Astrocyte (in vitro differentiated cells and primary cell): ENCODE measurements at regions not wholly inside any gene's neighbourhood (a gene's known extent, or its start where the extent isn't known, plus 50 kb on each side); places are given as distances from the start of the nearest gene placed in this dataset.

ENCODE experiments used
- DNase-seq: peaks from one replicate; pipeline ENCODE4 v3.0.0-alpha.2; 2010; ENCODE audit warnings: low read depth
- FAIRE-seq: peaks from 2 replicates; lab custom pipeline; 2011; peaks lifted over from hg19 to GRCh38; lab: Jason Lieb, UNC
- H2AFZ ChIP-seq: 2 replicates; pipeline ENCODE4 v1.6.0; 2012; ENCODE audit warnings: low read depth, low read length, inconsistent platforms
- H3K27ac ChIP-seq: 2 replicates; pipeline ENCODE4 v1.5.1; 2011; ENCODE audit warnings: low read depth, low read length, inconsistent platforms
- H3K27me3 ChIP-seq: 2 replicates; pipeline ENCODE4 v1.6.0; 2011; ENCODE audit warnings: low read length, inconsistent platforms; ENCODE audit not compliant: insufficient read depth
- H3K36me3 ChIP-seq: 2 replicates; pipeline ENCODE4 v1.5.1; 2011; ENCODE audit warnings: low read length, inconsistent platforms; ENCODE audit not compliant: insufficient read depth
- H3K4me1 ChIP-seq: 2 replicates; pipeline ENCODE4 v1.5.1; 2011; ENCODE audit warnings: low read length, inconsistent platforms; ENCODE audit not compliant: insufficient read depth
- H3K4me2 ChIP-seq: 2 replicates; pipeline ENCODE4 v1.6.0; 2012; ENCODE audit warnings: low read length, inconsistent platforms
- H3K4me3 ChIP-seq: 2 replicates; pipeline ENCODE4 v1.5.1; 2011; ENCODE audit warnings: low read depth, mild to moderate bottlenecking, low read length, inconsistent platforms; ENCODE audit not compliant: insufficient read depth
- H3K79me2 ChIP-seq: 2 replicates; pipeline ENCODE4 v1.6.0; 2012; ENCODE audit warnings: mild to moderate bottlenecking, low read length, inconsistent platforms; ENCODE audit not compliant: insufficient read depth
- H3K9ac ChIP-seq: 2 replicates; pipeline ENCODE4 v1.6.0; 2012; ENCODE audit warnings: mild to moderate bottlenecking, low read length, inconsistent platforms
- H3K9me3 ChIP-seq: 2 replicates; pipeline ENCODE4 v1.5.1; 2012; ENCODE audit warnings: low read depth, mild to moderate bottlenecking, low read length, inconsistent platforms; ENCODE audit not compliant: insufficient read depth
- H4K20me1 ChIP-seq: 2 replicates; pipeline ENCODE4 v1.6.0; 2012; ENCODE audit warnings: low read length, inconsistent platforms; ENCODE audit not compliant: insufficient read depth
- H3K27ac Mint-ChIP-seq: one replicate; pipeline ENCODE4 v1.8.0; 2021; ENCODE audit warnings: mild to moderate bottlenecking, mixed read lengths; ENCODE audit not compliant: unreplicated experiment
- H3K27me3 Mint-ChIP-seq: one replicate; pipeline ENCODE4 v1.8.0; 2021; ENCODE audit warnings: low read depth, mixed read lengths; ENCODE audit not compliant: unreplicated experiment
- H3K36me3 Mint-ChIP-seq: one replicate; pipeline ENCODE4 v1.8.0; 2021; ENCODE audit warnings: low read depth, mixed read lengths; ENCODE audit not compliant: unreplicated experiment
- H3K4me1 Mint-ChIP-seq: one replicate; pipeline ENCODE4 v1.8.0; 2021; ENCODE audit warnings: low read depth, mixed read lengths; ENCODE audit not compliant: unreplicated experiment
- H3K4me3 Mint-ChIP-seq: one replicate; pipeline ENCODE4 v1.8.0; 2021; ENCODE audit warnings: mild to moderate bottlenecking, moderate library complexity, mixed read lengths; ENCODE audit not compliant: unreplicated experiment
- H3K9me3 Mint-ChIP-seq: one replicate; pipeline ENCODE4 v1.8.0; 2021; ENCODE audit warnings: mild to moderate bottlenecking, mixed read lengths; ENCODE audit not compliant: unreplicated experiment
- CTCF ChIP-seq: IDR thresholded peaks from 2 replicates; pipeline ENCODE4 v1.5.1; 2011; ENCODE audit warnings: low read depth, mild to moderate bottlenecking, inconsistent platforms, low read length, moderate library complexity; ENCODE audit not compliant: insufficient read depth
- EZH2 ChIP-seq: IDR thresholded peaks from 2 replicates; pipeline ENCODE4 v1.6.1; 2012; ENCODE audit warnings: mild to moderate bottlenecking, low read length, inconsistent platforms; ENCODE audit not compliant: insufficient read depth

- H3K4me2 ChIP-seq = no peak overlapping the region
- H3K9ac ChIP-seq = no peak overlapping the region
- DNase-seq = no peak
- H3K79me2 ChIP-seq = no peaks in the 10 kb centered on the region
- no peaks in the 10 kb centered on the region for H3K27me3 ChIP-seq
- H3K27me3 Mint-ChIP-seq = no peaks in the 10 kb centered on the region
- no peaks in the 10 kb centered on the region for H3K36me3 ChIP-seq
- H3K4me3 ChIP-seq = no peak overlapping the region
- no peak overlapping the region for H2AFZ ChIP-seq
- no peak for FAIRE-seq
- H4K20me1 ChIP-seq = no peaks in the 10 kb centered on the region
- TF ChIP-seq EZH2 (no peak), CTCF (no peak)
- H3K9me3 ChIP-seq = no peaks in the 10 kb centered on the region
- H3K36me3 Mint-ChIP-seq = no peaks in the 10 kb centered on the region
- H3K4me1 ChIP-seq = no peaks in the 10 kb centered on the region
- H3K4me3 Mint-ChIP-seq = no peak overlapping the region
- H3K9me3 Mint-ChIP-seq = no peaks in the 10 kb centered on the region
- no peaks in the 10 kb centered on the region for H3K4me1 Mint-ChIP-seq
- no peak overlapping the region for H3K27ac Mint-ChIP-seq
- H3K27ac ChIP-seq = no peak overlapping the region
Observed at GRCh38 chrY:17053041-17053440, 827.0 kb downstream of the CDY2B start.

GRCh38 chrY:17050374-17050773, 829.6 kb downstream of the CDY2B start:
- Mint-ChIP-seq H3K36me3 (no peaks in the 10 kb centered on the region), H3K9me3 (no peaks in the 10 kb centered on the region), H3K4me3 (no peak overlapping the region), H3K27me3 (no peaks in the 10 kb centered on the region), H3K27ac (no peak overlapping the region), H3K4me1 (no peaks in the 10 kb centered on the region)
- Histone ChIP-seq H3K79me2 (no peaks in the 10 kb centered on the region), H3K9ac (no peak overlapping the region), H3K4me2 (no peak overlapping the region), H3K27ac (no peak overlapping the region), H3K9me3 (no peaks in the 10 kb centered on the region), H3K27me3 (no peaks in the 10 kb centered on the region), H4K20me1 (no peaks in the 10 kb centered on the region), H2AFZ (no peak overlapping the region), H3K4me3 (no peak overlapping the region), H3K4me1 (no peaks in the 10 kb centered on the region), H3K36me3 (no peaks in the 10 kb centered on the region)
- FAIRE-seq (no peak), DNase-seq (no peak)
- TF ChIP-seq EZH2 = no peak
- TF ChIP-seq CTCF = no peak

GRCh38 chrY:17045124-17045523, 834.9 kb downstream of the CDY2B start:
- TF ChIP-seq CTCF = no peak
- TF ChIP-seq EZH2 = no peak
- peaks cover 2% of the 10 kb centered on the region for H3K9me3 Mint-ChIP-seq
- no peaks in the 10 kb centered on the region for H3K79me2 ChIP-seq
- H2AFZ ChIP-seq = no peak overlapping the region
- no peaks in the 10 kb centered on the region for H3K36me3 ChIP-seq
- H3K27ac Mint-ChIP-seq = no peak overlapping the region
- no peaks in the 10 kb centered on the region for H3K9me3 ChIP-seq
- H3K27me3 ChIP-seq = no peaks in the 10 kb centered on the region
- H3K4me3 Mint-ChIP-seq = no peak overlapping the region
- no peak for DNase-seq
- no peak overlapping the region for H3K4me2 ChIP-seq
- H3K4me1 Mint-ChIP-seq = no peaks in the 10 kb centered on the region
- H3K27ac ChIP-seq = no peak overlapping the region
- H3K27me3 Mint-ChIP-seq = no peaks in the 10 kb centered on the region
- H3K4me3 ChIP-seq = no peak overlapping the region
- H4K20me1 ChIP-seq = no peaks in the 10 kb centered on the region
- no peaks in the 10 kb centered on the region for H3K36me3 Mint-ChIP-seq
- no peak for FAIRE-seq
- H3K4me1 ChIP-seq = no peaks in the 10 kb centered on the region
- no peak overlapping the region for H3K9ac ChIP-seq
